Ovary (tissue), 7 donors: ENCODE measurements at regions not wholly inside any gene's neighbourhood (a gene's known extent, or its start where the extent isn't known, plus 50 kb on each side); places are given as distances from the start of the nearest gene placed in this dataset.

Experiments used
- DNase-seq, 5 donors: peaks; one replicate each; pipeline ENCODE4 v3.0.0-alpha.2; 2019 to 2020
- H3K27ac ChIP-seq, 2 donors: fragments of 200-600 bp; one replicate each; pipeline versions ENCODE4 v1.5.1 to v1.8.0; 2019 to 2022
- H3K27me3 ChIP-seq: fragments of 200-600 bp; one replicate; pipeline ENCODE4 v1.8.0; 2022
- H3K36me3 ChIP-seq: fragments of 200-600 bp; sonication (generic); one replicate; pipeline ENCODE4 v1.5.1; 2019
- H3K4me1 ChIP-seq: one replicate; pipeline ENCODE4 v1.8.1; 2013; ENCODE audit warnings: mild to moderate bottlenecking, moderate library complexity; ENCODE audit not compliant: insufficient read depth
- H3K4me3 ChIP-seq: fragments of 200-600 bp; sonication (generic); one replicate; pipeline ENCODE4 v1.5.1; 2017
- H3K9me3 ChIP-seq, 2 donors: fragments of 200-600 bp in 1 of 2; sonication (generic) in 1 of 2; one replicate each; pipeline versions ENCODE4 v1.5.1 to v1.8.1; 2013 to 2019; ENCODE audit warnings: mild to moderate bottlenecking in 1 of 2, moderate library complexity in 1 of 2
- CTCF ChIP-seq, 3 donors: fragments of 450-650 bp in 2 of 3; fragments of 200-600 bp in 1 of 3; IDR thresholded peaks; one replicate each; pipeline versions ENCODE4 v1.5.1 to v1.8.0; 2016 to 2022; ENCODE audit warnings: antibody characterized with exemption in 3 of 3, mild to moderate bottlenecking in 1 of 3
- EP300 ChIP-seq: sonication (generic); formaldehyde crosslinking; IDR thresholded peaks from one replicate; pipeline ENCODE4 v1.6.1; 2017; ENCODE audit warnings: antibody characterized with exemption
- POLR2A ChIP-seq: fragments of 450-650 bp; IDR thresholded peaks from one replicate; pipeline ENCODE4 v1.6.1; 2017; ENCODE audit warnings: antibody characterized with exemption, mild to moderate bottlenecking, moderate library complexity
- WGBS, 3 donors: extraction: QIAGEN DNeasy Blood & Tissue Kit in 1 of 3; methylation state at CpG; one replicate each; pipeline versions ENCODE4 v1.1.5 to v1.1.7; 2013 to 2017; 5-methylcytosine and 5-hydroxymethylcytosine counted together
- intact Hi-C, 4 donors: fragments of 100-400 bp; cut with DNase I; formaldehyde crosslinking; loops; one replicate each; pipeline versions ENCODE4 v1.11.0 to v1.15.1; 2022 to 2023
- donor health status: DM: no; HTN: no; CAD: no; lungs with moderate emphysema.
- donor health status: DM: no; HTN: no; CAD: no.
- donor health status: Bipolar disorder and iron deficiency.
- donor health status: DM: no; HTN: no; CAD: no.
- donor health status: DM: yes; HTN: yes; CAD: no.

DNA sequence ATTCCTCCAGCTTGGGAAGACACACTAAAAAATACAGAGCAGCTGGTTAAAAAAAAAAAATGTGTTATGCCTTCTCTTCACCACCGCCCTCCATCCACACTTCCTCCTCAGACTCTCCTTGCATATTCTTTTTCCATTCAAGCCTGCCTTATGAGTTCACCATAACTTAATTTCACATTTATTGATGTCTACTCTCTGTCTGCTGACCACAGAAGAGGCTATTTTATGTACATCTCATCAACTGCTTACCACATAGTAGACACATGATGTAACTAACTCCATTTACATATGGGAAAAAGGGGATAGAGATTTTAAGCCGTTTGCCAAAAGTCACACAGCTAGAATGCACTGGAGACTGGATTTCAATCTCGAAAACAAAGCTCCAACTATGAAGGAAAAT is 409.8 kb downstream of the CDH11 start:
- Histone ChIP-seq H3K27me3 (no peaks in the 10 kb centered on the region), H3K36me3 (no peaks in the 10 kb centered on the region), H3K4me1 (no peaks in the 10 kb centered on the region), H3K9me3 (no peaks in the 10 kb centered on the region), H3K4me3 (no peak overlapping the region), H3K27ac (no peak overlapping the region)
- TF ChIP-seq POLR2A (no peak), EP300 (no peak), CTCF (IDR thresholded peaks at IDR 0.05) (no peak)
- intact Hi-C loops, result no loop called here
- DNase-seq, result no peak
- 79 to 81% (median 81%) methylated on average over 3 of the region's 3 CpGs for WGBS, 3 donors

GRCh38 chr16:64711596-64711995 is 410.3 kb downstream of the CDH11 start:
- no peaks in the 10 kb centered on the region for H3K27me3 ChIP-seq
- WGBS, 3 donors, result 88 to 96% (median 94%) methylated on average over 2 of the region's 2 CpGs

DNA sequence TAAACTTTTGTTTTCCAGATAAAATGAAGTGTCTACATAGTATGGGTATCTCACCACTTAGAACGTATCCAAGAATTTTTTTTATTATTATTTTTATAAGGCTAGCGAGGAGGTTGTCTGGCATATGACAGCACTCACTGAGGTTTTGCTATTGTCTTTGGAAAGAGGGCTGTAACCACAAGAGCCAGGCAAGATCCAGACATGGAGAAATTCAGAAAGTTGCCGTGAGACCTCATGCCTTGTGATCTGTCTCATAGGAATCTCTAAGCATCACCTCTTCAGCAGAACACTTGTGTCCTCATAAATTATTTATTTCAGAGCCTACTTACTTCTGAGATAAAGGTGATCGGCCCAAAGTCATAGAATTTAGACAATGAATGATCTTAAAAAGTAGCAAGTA is 410.8 kb downstream of the CDH11 start:
- Histone ChIP-seq H3K4me3 (no peak overlapping the region), H3K36me3 (no peaks in the 10 kb centered on the region), H3K27me3 (no peaks in the 10 kb centered on the region), H3K27ac (no peak overlapping the region), H3K4me1 (no peaks in the 10 kb centered on the region), H3K9me3 (no peaks in the 10 kb centered on the region)
- no peak for DNase-seq
- no peak for TF ChIP-seq CTCF (IDR thresholded peaks at IDR 0.05)
- no peak for TF ChIP-seq POLR2A
- intact Hi-C loops, result no loop called here
- WGBS, 3 donors, result 79 to 83% (median 81%) methylated on average over 4 of the region's 4 CpGs

More at GRCh38 chr16:64711596-64711995, 410.3 kb downstream of the CDH11 start:
- no peaks in the 10 kb centered on the region for H3K4me1 ChIP-seq
- no peak overlapping the region for H3K27ac ChIP-seq
- H3K36me3 ChIP-seq, result no peaks in the 10 kb centered on the region
- DNase-seq, result no peak
- TF ChIP-seq CTCF (IDR thresholded peaks at IDR 0.05), result no peak
- TF ChIP-seq EP300, result no peak
- TF ChIP-seq POLR2A, result no peak
- H3K9me3 ChIP-seq, result no peaks in the 10 kb centered on the region
- intact Hi-C loops, result no loop called here
- no peak overlapping the region for H3K4me3 ChIP-seq

DNA sequence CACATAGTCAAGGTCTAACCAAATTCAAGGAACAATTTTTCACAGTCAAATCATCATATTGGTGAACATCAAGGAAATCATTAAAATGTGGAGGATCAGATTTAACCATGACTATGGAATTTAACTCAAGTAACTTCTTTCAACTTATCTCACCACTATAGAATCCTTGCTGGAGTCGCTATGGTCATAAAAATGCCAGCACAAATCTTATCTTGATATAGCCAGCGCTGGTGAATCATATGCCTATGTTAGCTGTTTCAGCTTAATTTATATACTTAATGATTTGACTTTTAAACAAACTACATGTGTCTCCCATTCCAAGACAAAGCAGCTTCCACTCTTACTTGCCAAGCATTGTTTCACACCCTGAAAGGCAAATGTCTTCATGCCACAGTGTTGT is 416.4 kb downstream of the CDH11 start:
- Histone ChIP-seq H3K9me3 (no peaks in the 10 kb centered on the region), H3K36me3 (no peaks in the 10 kb centered on the region), H3K4me3 (no peak overlapping the region), H3K27ac (no peak overlapping the region), H3K4me1 (no peaks in the 10 kb centered on the region), H3K27me3 (no peaks in the 10 kb centered on the region)
- TF ChIP-seq CTCF (IDR thresholded peaks at IDR 0.05) (no peak), EP300 (no peak), POLR2A (no peak)
- intact Hi-C loops, result no loop called here
- DNase-seq, result no peak
- WGBS, 3 donors, result 38 to 51% (median 48%) methylated on average over 2 of the region's 2 CpGs

- H3K27me3 ChIP-seq, result no peaks in the 10 kb centered on the region
- TF ChIP-seq EP300, result no peak
- no peak for TF ChIP-seq POLR2A
- TF ChIP-seq CTCF (IDR thresholded peaks at IDR 0.05), result no peak
- H3K4me3 ChIP-seq, result no peak overlapping the region
- no peaks in the 10 kb centered on the region for H3K4me1 ChIP-seq
- intact Hi-C loops, result no loop called here
- 82 to 86% (median 83%) methylated on average over 2 of the region's 2 CpGs for WGBS, 3 donors
- no peak overlapping the region for H3K27ac ChIP-seq
- DNase-seq, result no peak
- H3K9me3 ChIP-seq, result no peaks in the 10 kb centered on the region
- no peaks in the 10 kb centered on the region for H3K36me3 ChIP-seq
These were observed 417.5 kb downstream of the CDH11 start for GRCh38 chr16:64704386-64704785.
